Activated naive CD8-positive, alpha-beta T cell treated with anti-CD3 and anti-CD28 coated beads, Interleukin-2, amount 50 U/mL, for 24 hours (primary cell): ENCODE measurements at regions not wholly inside any gene's neighbourhood (a gene's known extent, or its start where the extent isn't known, plus 50 kb on each side); places are given as distances from the start of the nearest gene placed in this dataset.

Experiments
- ATAC-seq: fragments of 150-1000 bp; cut with Tn5 transposase; one replicate; pipeline ENCODE4 v1.10.0; 2021
- DNase-seq: peaks from one replicate; pipeline ENCODE4 v3.0.0; 2021
- H3K27ac Mint-ChIP-seq: one replicate; pipeline ENCODE4 v1.8.0; 2021; ENCODE audit warnings: mild to moderate bottlenecking, mixed read lengths
- H3K27me3 Mint-ChIP-seq: one replicate; pipeline ENCODE4 v1.8.0; 2021; ENCODE audit warnings: mixed read lengths
- H3K36me3 Mint-ChIP-seq: one replicate; pipeline ENCODE4 v1.8.0; 2021; ENCODE audit warnings: low read depth, mixed read lengths
- H3K4me1 Mint-ChIP-seq: one replicate; pipeline ENCODE4 v1.8.0; 2021; ENCODE audit warnings: mixed read lengths
- H3K4me3 Mint-ChIP-seq: one replicate; pipeline ENCODE4 v1.8.0; 2021; ENCODE audit warnings: mild to moderate bottlenecking, moderate library complexity, mixed read lengths
- H3K9me3 Mint-ChIP-seq: one replicate; pipeline ENCODE4 v1.8.0; 2021; ENCODE audit warnings: mixed read lengths

- Mint-ChIP-seq H3K9me3 (no peaks in the 10 kb centered on the region), H3K4me3 (no peak overlapping the region)
- DNase-seq, result no peak
Measured at GRCh38 chr20:40604416-40604815, 84.6 kb downstream of the MAFB start.

GRCh38 chr20:40603057-40603651, 85.9 kb downstream of the MAFB start:
- no peaks in the 10 kb centered on the region for H3K4me1 Mint-ChIP-seq
- no peaks in the 10 kb centered on the region for H3K36me3 Mint-ChIP-seq
- DNase-seq (no peak), ATAC-seq (no peak)
- no peak overlapping the region for H3K4me3 Mint-ChIP-seq
- peaks cover 6% of the 10 kb centered on the region for H3K9me3 Mint-ChIP-seq
- no peak overlapping the region for H3K27ac Mint-ChIP-seq
- H3K27me3 Mint-ChIP-seq, result peaks cover 4% of the 10 kb centered on the region

More at GRCh38 chr20:40604416-40604815, 84.6 kb downstream of the MAFB start:
- Mint-ChIP-seq H3K27ac (no peak overlapping the region), H3K36me3 (no peaks in the 10 kb centered on the region), H3K27me3 (peaks cover 9% of the 10 kb centered on the region), H3K4me1 (no peaks in the 10 kb centered on the region)
- ATAC-seq, result no peak

GRCh38 chr20:40602381-40602780, 86.7 kb downstream of the MAFB start:
- no peaks in the 10 kb centered on the region for H3K36me3 Mint-ChIP-seq
- H3K4me3 Mint-ChIP-seq, result no peak overlapping the region
- no peak overlapping the region for H3K27ac Mint-ChIP-seq
- DNase-seq, result no peak
- H3K27me3 Mint-ChIP-seq, result peaks cover 2% of the 10 kb centered on the region
- no peak for ATAC-seq
- peaks cover 6% of the 10 kb centered on the region for H3K9me3 Mint-ChIP-seq
- H3K4me1 Mint-ChIP-seq, result no peaks in the 10 kb centered on the region

- H3K4me1 Mint-ChIP-seq, result no peaks in the 10 kb centered on the region
- DNase-seq, result no peak
- H3K9me3 Mint-ChIP-seq, result peaks cover 6% of the 10 kb centered on the region
- ATAC-seq, result no peak
- H3K4me3 Mint-ChIP-seq, result no peak overlapping the region
- no peaks in the 10 kb centered on the region for H3K36me3 Mint-ChIP-seq
- H3K27me3 Mint-ChIP-seq, result peaks cover 2% of the 10 kb centered on the region
- no peak overlapping the region for H3K27ac Mint-ChIP-seq
Measured at GRCh38 chr20:40600441-40601219, 88.4 kb downstream of the MAFB start.

GRCh38 chr20:40599987-40600386, 89.0 kb downstream of the MAFB start:
- H3K9me3 Mint-ChIP-seq, result peaks cover 6% of the 10 kb centered on the region
- no peak overlapping the region for H3K4me3 Mint-ChIP-seq
- DNase-seq (no peak), ATAC-seq (no peak)
- H3K27ac Mint-ChIP-seq, result no peak overlapping the region
- H3K27me3 Mint-ChIP-seq, result peaks cover 8% of the 10 kb centered on the region
- no peaks in the 10 kb centered on the region for H3K4me1 Mint-ChIP-seq
- no peaks in the 10 kb centered on the region for H3K36me3 Mint-ChIP-seq

- Mint-ChIP-seq H3K4me3 (no peak overlapping the region), H3K9me3 (peaks cover 8% of the 10 kb centered on the region), H3K4me1 (no peaks in the 10 kb centered on the region), H3K36me3 (no peaks in the 10 kb centered on the region), H3K27me3 (peaks cover 12% of the 10 kb centered on the region), H3K27ac (no peak overlapping the region)
- DNase-seq, result no peak
- ATAC-seq, result no peak
Measured at GRCh38 chr20:40592941-40593340, 96.1 kb downstream of the MAFB start.

GRCh38 chr20:40591536-40591935, 97.5 kb downstream of the MAFB start:
- peaks cover 8% of the 10 kb centered on the region for H3K9me3 Mint-ChIP-seq
- no peaks in the 10 kb centered on the region for H3K36me3 Mint-ChIP-seq
- no peaks in the 10 kb centered on the region for H3K4me1 Mint-ChIP-seq
- DNase-seq (no peak), ATAC-seq (no peak)
- no peak overlapping the region for H3K27ac Mint-ChIP-seq
- no peak overlapping the region for H3K4me3 Mint-ChIP-seq
- peaks cover 12% of the 10 kb centered on the region for H3K27me3 Mint-ChIP-seq

- ATAC-seq (no peak), DNase-seq (no peak)
- Mint-ChIP-seq H3K9me3 (peaks cover 8% of the 10 kb centered on the region), H3K27ac (no peak overlapping the region), H3K27me3 (peaks cover 12% of the 10 kb centered on the region), H3K4me1 (no peaks in the 10 kb centered on the region), H3K4me3 (no peak overlapping the region), H3K36me3 (no peaks in the 10 kb centered on the region)
Measured at GRCh38 chr20:40591119-40591518, 97.9 kb downstream of the MAFB start.

- Mint-ChIP-seq H3K27me3 (peaks cover 4% of the 10 kb centered on the region), H3K4me1 (no peaks in the 10 kb centered on the region), H3K9me3 (peaks cover 8% of the 10 kb centered on the region), H3K36me3 (no peaks in the 10 kb centered on the region), H3K27ac (no peak overlapping the region), H3K4me3 (no peak overlapping the region)
- ATAC-seq (no peak), DNase-seq (no peak)
Measured at GRCh38 chr20:40589581-40589980, 99.5 kb downstream of the MAFB start.

- Mint-ChIP-seq H3K4me3 (no peak overlapping the region), H3K27ac (no peak overlapping the region), H3K27me3 (peaks cover 4% of the 10 kb centered on the region), H3K4me1 (no peaks in the 10 kb centered on the region), H3K9me3 (peaks cover 8% of the 10 kb centered on the region), H3K36me3 (no peaks in the 10 kb centered on the region)
- no peak for ATAC-seq
- DNase-seq, result no peak
Measured at GRCh38 chr20:40588891-40589290, 100.1 kb downstream of the MAFB start.

- H3K4me3 Mint-ChIP-seq, result no peak overlapping the region
- H3K4me1 Mint-ChIP-seq, result no peaks in the 10 kb centered on the region
- H3K36me3 Mint-ChIP-seq, result no peaks in the 10 kb centered on the region
- peaks cover 5% of the 10 kb centered on the region for H3K9me3 Mint-ChIP-seq
- H3K27me3 Mint-ChIP-seq, result peaks cover 4% of the 10 kb centered on the region
- ATAC-seq, result no peak
- no peak overlapping the region for H3K27ac Mint-ChIP-seq
- DNase-seq, result no peak
Measured at GRCh38 chr20:40587038-40587437, 102.0 kb downstream of the MAFB start.

- Mint-ChIP-seq H3K4me3 (no peak overlapping the region), H3K36me3 (no peaks in the 10 kb centered on the region), H3K9me3 (no peaks in the 10 kb centered on the region), H3K27ac (no peak overlapping the region), H3K27me3 (no peaks in the 10 kb centered on the region), H3K4me1 (no peaks in the 10 kb centered on the region)
- ATAC-seq (no peak), DNase-seq (no peak)
Measured at GRCh38 chr20:40584130-40584809, 104.8 kb downstream of the MAFB start.

- H3K27ac Mint-ChIP-seq, result no peak overlapping the region
- no peak for DNase-seq
- no peaks in the 10 kb centered on the region for H3K9me3 Mint-ChIP-seq
- H3K4me1 Mint-ChIP-seq, result no peaks in the 10 kb centered on the region
- no peak for ATAC-seq
- no peaks in the 10 kb centered on the region for H3K36me3 Mint-ChIP-seq
- H3K4me3 Mint-ChIP-seq, result no peak overlapping the region
- H3K27me3 Mint-ChIP-seq, result no peaks in the 10 kb centered on the region
Measured at GRCh38 chr20:40583636-40584035, 105.4 kb downstream of the MAFB start.

GRCh38 chr20:40583205-40583604, 105.8 kb downstream of the MAFB start:
- Mint-ChIP-seq H3K27ac (no peak overlapping the region), H3K36me3 (no peaks in the 10 kb centered on the region), H3K4me3 (no peak overlapping the region), H3K9me3 (no peaks in the 10 kb centered on the region), H3K4me1 (no peaks in the 10 kb centered on the region), H3K27me3 (no peaks in the 10 kb centered on the region)
- ATAC-seq (no peak), DNase-seq (no peak)

- no peak overlapping the region for H3K27ac Mint-ChIP-seq
- no peaks in the 10 kb centered on the region for H3K36me3 Mint-ChIP-seq
- no peak overlapping the region for H3K4me3 Mint-ChIP-seq
- H3K9me3 Mint-ChIP-seq, result no peaks in the 10 kb centered on the region
- DNase-seq (no peak), ATAC-seq (no peak)
- H3K27me3 Mint-ChIP-seq, result no peaks in the 10 kb centered on the region
- no peaks in the 10 kb centered on the region for H3K4me1 Mint-ChIP-seq
Measured at GRCh38 chr20:40582531-40582930, 106.5 kb downstream of the MAFB start.
